CD4-positive, alpha-beta T cell treated with Interleukin-4 for 4 hours (primary cell): ENCODE measurements at regions not wholly inside any gene's neighbourhood (a gene's known extent, or its start where the extent isn't known, plus 50 kb on each side); places are given as distances from the start of the nearest gene placed in this dataset.

Source experiments
- DNase-seq: peaks from one replicate; pipeline ENCODE4 v3.0.0-alpha.2; 2020

- DNase-seq = no peak
Measured at GRCh38 chr10:113329121-113329596, 223.7 kb upstream of the HABP2 start.

- no peak for DNase-seq
Measured at GRCh38 chr10:113331961-113332360, 220.9 kb upstream of the HABP2 start.

- DNase-seq = no peak
Measured at GRCh38 chr10:113333313-113333712, 219.5 kb upstream of the HABP2 start.

- no peak for DNase-seq
Measured at GRCh38 chr10:113335592-113335991, 217.3 kb upstream of the HABP2 start.

- DNase-seq = no peak
Measured at GRCh38 chr10:113336549-113337130, 216.2 kb upstream of the HABP2 start.

- DNase-seq = no peak
Measured at GRCh38 chr10:113337142-113337541, 215.7 kb upstream of the HABP2 start.

- DNase-seq = no peak
Measured at GRCh38 chr10:113339121-113339520, 213.7 kb upstream of the HABP2 start.

- DNase-seq = no peak
Measured at GRCh38 chr10:113340282-113340681, 212.6 kb upstream of the HABP2 start.

GRCh38 chr10:113341138-113341537 lies 211.7 kb upstream of the HABP2 start:
- DNase-seq = no peak

GRCh38 chr10:113345826-113346624 lies 206.8 kb upstream of the HABP2 start:
- no peak for DNase-seq

- no peak for DNase-seq
Measured at GRCh38 chr10:113347508-113347907, 205.3 kb upstream of the HABP2 start.

GRCh38 chr10:113348694-113349093 lies 204.2 kb upstream of the HABP2 start:
- DNase-seq = no peak

- no peak for DNase-seq
Measured at GRCh38 chr10:113350311-113351040, 202.4 kb upstream of the HABP2 start.

GRCh38 chr10:113354711-113355110 lies 198.1 kb upstream of the HABP2 start:
- no peak for DNase-seq

GRCh38 chr10:113356794-113357680 lies 195.8 kb upstream of the HABP2 start:
- no peak for DNase-seq

GRCh38 chr10:113357681-113358300 lies 195.1 kb upstream of the HABP2 start:
- no peak for DNase-seq

GRCh38 chr10:113359655-113360054 lies 193.2 kb upstream of the HABP2 start:
- DNase-seq = peak; percentile 5

- no peak for DNase-seq
Measured at GRCh38 chr10:113360870-113361269, 192.0 kb upstream of the HABP2 start.

- DNase-seq = no peak
Measured at GRCh38 chr10:113362645-113363091, 190.2 kb upstream of the HABP2 start.

GRCh38 chr10:113364227-113364626 lies 188.6 kb upstream of the HABP2 start:
- DNase-seq = no peak

- no peak for DNase-seq
Measured at GRCh38 chr10:113368666-113369364, 184.0 kb upstream of the HABP2 start.

- DNase-seq = no peak
Measured at GRCh38 chr10:113369365-113369694, 183.5 kb upstream of the HABP2 start.
